GM23338 (cell line): ENCODE measurements at regions not wholly inside any gene's neighbourhood (a gene's known extent, or its start where the extent isn't known, plus 50 kb on each side); places are given as distances from the start of the nearest gene placed in this dataset.

Experiments used
- ATAC-seq: fragments of 200-7000 bp; cut with Tn5 transposase; 3 replicates; pipeline ENCODE4 v1.9.1; 2020
- DNase-seq: peaks from one replicate; pipeline ENCODE4 v3.0.0-alpha.2; 2015; ENCODE audit warnings: low spot score
- H2AFZ ChIP-seq: fragments of 200-600 bp; sonication (generic); 2 replicates; pipeline ENCODE4 v1.8.0; 2016; ENCODE audit warnings: antibody characterized with exemption, mild to moderate bottlenecking, moderate library complexity
- H3F3A ChIP-seq: fragments of 200-600 bp; sonication (generic); replicated peaks from 2 replicates; pipeline ENCODE4 v1.8.0; 2017; ENCODE audit warnings: antibody characterized with exemption, mixed run types, low read depth
- H3K27ac ChIP-seq: fragments of 200-600 bp; sonication (generic); 2 replicates; pipeline ENCODE4 v1.6.1; 2016; ENCODE audit warnings: low read depth
- H3K27me3 ChIP-seq: fragments of 200-600 bp; sonication (generic); 2 replicates; pipeline ENCODE4 v1.8.0; 2016; ENCODE audit warnings: mild to moderate bottlenecking, mixed run types, moderate library complexity; ENCODE audit not compliant: insufficient read depth
- H3K36me3 ChIP-seq: fragments of 200-600 bp; sonication (generic); 2 replicates; pipeline ENCODE4 v1.8.0; 2016; ENCODE audit warnings: mild to moderate bottlenecking; ENCODE audit not compliant: insufficient read depth
- H3K4me1 ChIP-seq: fragments of 200-600 bp; sonication (generic); 2 replicates; pipeline ENCODE4 v1.8.0; 2016; ENCODE audit warnings: mild to moderate bottlenecking, moderate library complexity; ENCODE audit not compliant: insufficient read depth
- H3K4me2 ChIP-seq: fragments of 200-600 bp; sonication (generic); 2 replicates; pipeline ENCODE4 v1.7.1; 2017; ENCODE audit warnings: mixed run types
- H3K4me3 ChIP-seq: fragments of 200-600 bp; sonication (generic); 2 replicates; pipeline ENCODE4 v1.6.1; 2016; ENCODE audit warnings: mixed run types
- H3K79me2 ChIP-seq: fragments of 200-600 bp; sonication (generic); replicated peaks from 2 replicates; pipeline ENCODE4 v1.8.0; 2017; ENCODE audit warnings: mild to moderate bottlenecking; ENCODE audit not compliant: insufficient read depth
- H3K9me2 ChIP-seq: fragments of 200-600 bp; sonication (generic); 2 replicates; pipeline ENCODE4 v1.8.0; 2017; ENCODE audit not compliant: insufficient read depth
- H4K20me1 ChIP-seq: fragments of 200-600 bp; sonication (generic); replicated peaks from 2 replicates; pipeline ENCODE4 v1.8.0; 2017; ENCODE audit warnings: mild to moderate bottlenecking; ENCODE audit not compliant: insufficient read depth
- H3K27ac Mint-ChIP-seq: 2 replicates; pipeline ENCODE4 v1.8.0; 2020; ENCODE audit warnings: inconsistent platforms, mild to moderate bottlenecking, moderate library complexity, mixed read lengths
- H3K27me3 Mint-ChIP-seq: 3 replicates; pipeline ENCODE4 v1.8.0; 2022; ENCODE audit warnings: low read depth, mild to moderate bottlenecking, moderate library complexity, mixed read lengths, inconsistent platforms; ENCODE audit not compliant: insufficient read depth, poor library complexity
- H3K36me3 Mint-ChIP-seq: 3 replicates; pipeline ENCODE4 v1.8.0; 2021; ENCODE audit warnings: low read depth, mild to moderate bottlenecking, inconsistent platforms, moderate library complexity, mixed read lengths
- H3K4me1 Mint-ChIP-seq: 3 replicates; pipeline ENCODE4 v1.8.0; 2020; ENCODE audit warnings: mild to moderate bottlenecking, inconsistent platforms, mixed read lengths
- H3K4me3 Mint-ChIP-seq: 3 replicates; pipeline ENCODE4 v1.8.0; 2021; ENCODE audit warnings: moderate library complexity, mild to moderate bottlenecking, inconsistent platforms, mixed read lengths
- H3K9me3 Mint-ChIP-seq: 3 replicates; pipeline ENCODE4 v1.8.0; 2020; ENCODE audit warnings: moderate library complexity, mild to moderate bottlenecking, inconsistent platforms, mixed read lengths
- CREB1 ChIP-seq: fragments of 250-450 bp; sonication (Bioruptor Pico); IDR thresholded peaks from 2 replicates; pipeline ENCODE4 v1.5.0; 2020; ENCODE audit warnings: low read depth, mild to moderate bottlenecking, moderate library complexity
- CTCF ChIP-seq, 2 experiments: fragments of 200-600 bp in 1 of 2; sonication (generic) in 1 of 2; conservative IDR thresholded peaks; 2 replicates each; pipeline versions ENCODE4 v1.5.1 to v1.6.1; 2016 to 2017; ENCODE audit warnings: antibody characterized with exemption in 2 of 2, low read depth in 2 of 2, mild to moderate bottlenecking in 2 of 2, moderate library complexity in 1 of 2
- EZH2 ChIP-seq: fragments of 200-600 bp; sonication (generic); IDR thresholded peaks from one replicate; pipeline ENCODE4 v1.8.0; 2017; ENCODE audit warnings: antibody characterized with exemption, mild to moderate bottlenecking, low read depth; ENCODE audit not compliant: unreplicated experiment
- EZH2phosphoT487 ChIP-seq: fragments of 200-600 bp; sonication (generic); IDR thresholded peaks from one replicate; pipeline ENCODE4 v1.8.1; 2018; ENCODE audit warnings: antibody characterized with exemption; ENCODE audit not compliant: unreplicated experiment
- JUNB ChIP-seq: IDR thresholded peaks from one replicate; pipeline ENCODE4 v1.6.1; 2016; ENCODE audit warnings: antibody characterized with exemption; ENCODE audit not compliant: unreplicated experiment
- NANOG ChIP-seq: IDR thresholded peaks from 2 replicates; pipeline ENCODE4 v1.6.1; 2016; ENCODE audit warnings: antibody characterized with exemption, borderline replicate concordance
- REST ChIP-seq: IDR thresholded peaks from one replicate; pipeline ENCODE4 v1.6.1; 2018; ENCODE audit warnings: antibody characterized with exemption; ENCODE audit not compliant: unreplicated experiment
- ZNF331 ChIP-seq: fragments of 250-450 bp; sonication (Bioruptor Pico); IDR thresholded peaks from 2 replicates; pipeline ENCODE4 v1.5.0; 2020; ENCODE audit warnings: low read depth, mild to moderate bottlenecking, moderate library complexity
- ZNF462 ChIP-seq: fragments of 250-450 bp; sonication (Bioruptor Pico); IDR thresholded peaks from 2 replicates; pipeline ENCODE4 v1.5.0; 2020; ENCODE audit warnings: mild to moderate bottlenecking, moderate library complexity

GRCh38 chr10:21387868-21388267 lies 137.6 kb downstream of the SKIDA1 start (continued):
- TF ChIP-seq CTCF (conservative IDR thresholded peaks at IDR 0.05; ENCODE audit: low read depth in 2 of 2) (no peak), ZNF331 (CRISPR knock-in tag) (no peak), REST (no peak), JUNB (no peak), NANOG (no peak), EZH2 (no peak)

GRCh38 chr10:21385996-21386585 lies 139.4 kb downstream of the SKIDA1 start:
- peaks cover 30% of the 10 kb centered on the region for H3K4me1 Mint-ChIP-seq
- H3K27ac Mint-ChIP-seq, result no peak overlapping the region
- Histone ChIP-seq H3K79me2 (no peaks in the 10 kb centered on the region), H3K27me3 (no peaks in the 10 kb centered on the region), H4K20me1 (no peaks in the 10 kb centered on the region), H3K4me1 (peaks cover 37% of the 10 kb centered on the region), H2AFZ (peak overlapping the region; percentile 90), H3F3A (peaks cover 10% of the 10 kb centered on the region; the same call in 1 of the 2 replicates), H3K36me3 (no peaks in the 10 kb centered on the region), H3K4me2 (no peak overlapping the region), H3K9me2 (no peaks in the 10 kb centered on the region), H3K27ac (peak overlapping the region; percentile 29; the same call in 1 of the 2 replicates), H3K4me3 (no peak overlapping the region)
- H3K36me3 Mint-ChIP-seq, result no peaks in the 10 kb centered on the region
- no peak for ATAC-seq
- H3K27me3 Mint-ChIP-seq, result peaks cover 4% of the 10 kb centered on the region
- DNase-seq, result peak; percentile 50
- H3K4me3 Mint-ChIP-seq, result no peak overlapping the region
- H3K9me3 Mint-ChIP-seq, result peaks cover 2% of the 10 kb centered on the region; the same call in 1 of the 3 replicates
- TF ChIP-seq CTCF (conservative IDR thresholded peaks at IDR 0.05; ENCODE audit: low read depth in 2 of 2), result peak; percentile 35 to 42
- TF ChIP-seq CREB1, result no peak
- TF ChIP-seq ZNF462 (CRISPR knock-in tag), result 0 out of 2 replicates have a peak, but pooled peaks have one; percentile 12
- TF ChIP-seq EZH2phosphoT487, result no peak
